HG03095 (cell line): ENCODE measurements at regions not wholly inside any gene's neighbourhood (a gene's known extent, or its start where the extent isn't known, plus 50 kb on each side); places are given as distances from the start of the nearest gene placed in this dataset.

Source experiments
- ATAC-seq: cut with Tn5 transposase; IDR thresholded peaks from one replicate; pipeline ENCODE4 v1.9.1; 2021; ENCODE audit warnings: moderate library complexity; ENCODE audit not compliant: unreplicated experiment

GRCh38 chr14:34931206-34931605 lies 51.6 kb upstream of the SRP54 start:
- peak; percentile 46 for ATAC-seq

- ATAC-seq = peak; percentile 74
These were observed 52.2 kb upstream of the SRP54 start for GRCh38 chr14:34930591-34931091.

GRCh38 chr14:34926552-34926951 lies 51.4 kb upstream of the BAZ1A start:
- ATAC-seq = no peak
